ENCODE measurements at regions not wholly inside any gene's neighbourhood (a gene's known extent, or its start where the extent isn't known, plus 50 kb on each side); places are given as distances from the start of the nearest gene placed in this dataset.

DNA sequence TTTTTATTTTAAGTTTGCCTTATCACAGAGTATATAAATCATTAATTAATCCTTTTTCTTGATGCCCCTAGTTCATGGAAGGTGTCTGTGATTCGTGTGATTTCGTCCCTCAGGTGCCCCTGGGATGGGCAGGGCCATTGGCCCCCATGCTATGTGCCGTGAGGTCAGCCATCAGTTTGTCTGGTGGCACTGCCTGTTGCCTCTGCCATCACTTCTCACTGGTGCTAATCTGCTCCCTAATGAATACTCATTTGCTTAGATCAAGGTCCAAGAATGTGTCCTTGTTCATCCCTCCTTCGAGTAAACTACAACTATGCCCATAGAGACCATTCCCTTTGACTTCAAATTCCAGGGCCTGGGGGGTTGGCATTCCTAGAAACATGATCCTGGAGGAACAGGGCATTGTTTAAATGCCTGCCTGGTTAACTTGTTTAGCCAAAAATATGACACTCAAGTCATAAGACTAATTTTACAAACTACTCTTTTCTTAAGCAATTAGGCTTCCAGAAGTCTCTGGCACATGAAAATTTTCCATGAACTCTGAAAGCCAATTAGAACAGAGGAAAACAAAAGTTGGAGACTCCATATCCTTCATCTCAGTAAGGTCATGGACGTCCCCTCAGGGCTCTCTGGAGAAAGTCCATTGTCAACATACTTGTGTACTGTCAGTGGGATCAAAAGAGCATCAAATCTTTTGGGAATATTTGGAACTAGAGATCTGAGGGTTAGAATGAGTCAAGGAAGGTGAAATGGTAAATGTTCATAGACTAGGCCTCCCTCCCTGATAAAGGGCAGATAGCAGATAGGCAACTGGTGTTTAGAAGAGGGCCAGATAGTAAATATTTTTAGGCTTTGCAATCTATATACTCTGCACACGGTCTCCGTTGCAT lies 90.9 kb upstream of the PLXNC1 start:
- TF ChIP-seq CTCF (IDR thresholded peaks at IDR 0.05) (no peak), POLR2A (IDR thresholded peaks at IDR 0.05) (no peak)
